Cardiac septum (tissue), 1 donor: ENCODE measurements at regions not wholly inside any gene's neighbourhood (a gene's known extent, or its start where the extent isn't known, plus 50 kb on each side); places are given as distances from the start of the nearest gene placed in this dataset.

ENCODE experiments used
- DNase-seq: peaks from one replicate; pipeline ENCODE4 v3.0.0-alpha.2; 2020; ENCODE audit warnings: low spot score
- intact Hi-C: fragments of 100-400 bp; cut with DNase I; formaldehyde crosslinking; loops from one replicate; pipeline ENCODE4 v1.14.0; 2022
- donor health status: DM: no; HTN: no; CAD: no.

DNA sequence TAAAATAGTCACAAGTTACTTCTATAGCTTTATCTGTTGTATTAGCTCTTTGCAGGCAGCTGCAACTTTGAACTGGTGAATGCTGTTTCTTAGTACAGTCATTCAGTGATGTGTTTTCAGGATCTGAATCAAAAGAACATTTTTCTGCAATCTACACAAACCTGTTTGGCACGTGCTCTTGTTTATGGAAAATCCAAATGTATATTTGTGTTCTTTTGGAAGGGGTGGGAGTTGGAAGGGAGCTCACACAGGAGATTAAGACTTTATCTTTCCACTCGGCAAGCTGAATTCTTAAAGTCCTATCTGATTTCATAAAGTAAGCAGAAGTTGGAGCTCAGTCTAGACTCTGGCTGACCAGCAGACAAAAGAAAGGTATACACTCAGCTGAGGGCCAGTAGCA lies 300.2 kb downstream of the MAP2K6 start:
- intact Hi-C loops = no loop called here
- no peak for DNase-seq

DNA sequence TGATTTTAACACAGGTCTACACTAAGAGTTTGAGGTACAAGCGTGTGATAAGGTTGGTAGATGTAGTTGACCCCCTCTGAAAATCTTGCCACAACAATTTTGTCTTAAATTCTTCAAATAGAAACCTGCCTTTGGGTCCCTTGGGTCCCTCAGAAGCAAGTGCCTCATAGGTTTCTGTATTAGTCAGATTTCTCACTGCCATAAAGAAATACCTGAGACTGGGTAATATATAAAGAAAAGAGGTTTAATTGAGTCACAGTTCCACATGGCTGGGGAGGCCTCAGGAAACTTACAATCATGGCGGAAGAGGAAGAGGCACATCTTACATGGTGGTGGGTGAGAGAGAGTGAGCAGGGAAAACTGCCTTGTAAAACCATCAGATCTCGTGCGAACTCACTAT lies 301.2 kb downstream of the MAP2K6 start:
- no peak for DNase-seq
- intact Hi-C loops = no loop called here

- DNase-seq = no peak
- intact Hi-C loops = no loop called here
These were observed 302.1 kb downstream of the MAP2K6 start for GRCh38 chr17:69716556-69716955.

- intact Hi-C loops = no loop called here
- no peak for DNase-seq
These were observed 302.7 kb downstream of the MAP2K6 start for GRCh38 chr17:69717214-69717613.

DNA sequence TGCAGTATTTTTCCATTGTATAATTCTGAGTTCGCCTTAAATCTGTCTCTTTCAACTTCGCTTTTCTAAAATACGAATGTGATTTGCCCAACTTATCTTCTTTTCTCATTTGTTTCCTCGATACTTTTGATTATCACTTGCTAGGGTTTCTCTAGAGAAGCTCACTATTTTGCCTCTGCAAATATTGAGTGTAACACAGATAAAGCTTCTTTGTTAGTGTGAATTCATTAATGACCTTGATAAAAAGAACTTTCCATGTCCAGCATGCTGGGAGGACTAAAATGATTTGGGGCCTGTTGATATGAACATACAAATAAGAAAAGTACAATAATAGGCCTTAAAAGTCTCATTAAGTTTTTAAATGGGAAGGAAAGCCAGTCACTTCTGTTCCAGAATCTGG lies 303.3 kb downstream of the MAP2K6 start:
- intact Hi-C loops = no loop called here

DNA sequence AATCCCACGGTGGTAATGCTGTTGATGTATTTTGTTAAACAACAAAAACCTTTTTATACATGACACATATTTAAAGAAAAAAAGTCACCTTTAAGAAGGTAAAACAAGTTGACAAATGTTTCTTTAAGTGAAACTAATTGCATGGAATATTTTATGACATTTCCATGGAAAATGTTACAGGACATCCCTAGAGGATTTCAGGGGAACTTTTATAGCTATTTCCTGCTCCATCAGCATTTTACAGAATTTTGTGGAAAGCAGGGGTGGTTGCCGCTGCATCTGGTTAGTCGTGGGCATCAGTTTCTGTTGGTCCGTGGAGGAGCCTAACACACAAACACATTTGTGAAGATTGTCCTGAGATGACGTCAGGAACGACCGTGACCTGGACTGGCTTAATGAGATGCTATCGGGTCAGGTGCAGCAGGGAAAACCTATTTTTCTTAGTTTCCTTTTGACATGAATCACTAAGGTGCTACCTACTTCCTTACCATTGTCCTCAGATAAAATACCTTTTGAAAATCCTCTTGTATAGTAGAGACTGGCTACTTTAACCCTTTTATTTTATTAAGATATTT lies 305.1 kb downstream of the MAP2K6 start:
- no peak for DNase-seq
- intact Hi-C loops = no loop called here

More for the DNA sequence above, 303.3 kb downstream of the MAP2K6 start:
- DNase-seq = no peak

GRCh38 chr17:69722518-69722917 lies 308.0 kb downstream of the MAP2K6 start:
- intact Hi-C loops = no loop called here
- DNase-seq = no peak

DNA sequence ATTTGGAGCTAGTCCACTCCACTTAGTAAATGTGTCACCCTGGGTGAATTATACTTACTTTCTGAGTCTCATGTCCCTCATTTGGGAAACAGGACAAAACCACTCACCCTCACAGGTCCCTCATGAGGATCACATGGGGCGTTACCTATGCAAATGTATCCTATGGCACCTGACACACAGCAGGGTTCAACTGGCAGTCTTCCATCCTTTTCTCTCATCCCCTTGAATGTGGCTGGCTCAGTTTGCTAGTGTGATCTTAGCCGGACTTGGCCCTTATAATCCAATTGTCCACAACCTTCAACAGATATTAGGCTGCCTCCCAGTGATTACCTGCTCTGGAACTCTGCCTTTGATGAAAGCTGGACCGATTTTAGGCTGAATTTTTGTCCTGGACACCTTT lies 308.8 kb downstream of the MAP2K6 start:
- intact Hi-C loops = no loop called here

DNA sequence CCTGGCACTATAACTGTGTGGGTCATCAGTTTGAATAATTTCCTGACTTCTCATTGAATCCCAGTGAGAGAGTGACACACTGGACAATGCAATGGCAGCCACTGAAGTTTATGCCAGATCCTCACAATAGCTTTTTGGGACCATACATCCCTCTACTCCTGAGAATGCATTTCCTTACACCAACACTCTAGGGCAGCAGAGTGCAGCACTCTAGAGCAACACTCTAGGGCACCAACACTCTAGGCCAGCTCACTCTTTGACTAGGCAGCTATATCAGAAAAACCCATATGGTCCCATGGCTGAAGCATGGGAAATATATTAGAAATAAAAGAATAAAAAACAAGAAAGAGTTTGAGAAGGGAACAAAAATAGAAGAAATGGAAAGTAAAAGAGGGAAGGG lies 309.2 kb downstream of the MAP2K6 start:
- DNase-seq = no peak
- intact Hi-C loops = no loop called here

More for the DNA sequence above, 308.8 kb downstream of the MAP2K6 start:
- DNase-seq = no peak

GRCh38 chr17:69724238-69724637 lies 309.7 kb downstream of the MAP2K6 start:
- intact Hi-C loops = no loop called here

DNA sequence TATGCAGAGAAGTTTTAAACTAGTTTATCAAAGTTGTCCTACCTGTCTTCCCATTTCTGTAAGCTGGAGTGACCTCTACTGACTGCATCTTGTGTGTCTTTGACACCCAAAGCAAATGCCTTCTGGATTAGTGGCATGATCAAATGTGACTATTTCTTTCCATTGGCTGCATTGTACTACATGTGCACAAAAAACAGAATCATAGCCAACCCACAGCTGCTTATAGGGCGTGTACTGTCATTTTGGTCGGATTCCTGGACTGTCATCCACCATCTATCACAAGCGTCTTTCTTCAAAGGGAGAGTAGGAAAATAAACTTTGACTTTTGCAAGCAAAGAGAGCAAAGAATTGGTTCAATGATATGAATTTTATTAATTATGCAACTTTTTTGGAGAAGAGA lies 310.6 kb downstream of the MAP2K6 start:
- intact Hi-C loops = no loop called here
- DNase-seq = no peak

More at GRCh38 chr17:69724238-69724637, 309.7 kb downstream of the MAP2K6 start:
- no peak for DNase-seq

DNA sequence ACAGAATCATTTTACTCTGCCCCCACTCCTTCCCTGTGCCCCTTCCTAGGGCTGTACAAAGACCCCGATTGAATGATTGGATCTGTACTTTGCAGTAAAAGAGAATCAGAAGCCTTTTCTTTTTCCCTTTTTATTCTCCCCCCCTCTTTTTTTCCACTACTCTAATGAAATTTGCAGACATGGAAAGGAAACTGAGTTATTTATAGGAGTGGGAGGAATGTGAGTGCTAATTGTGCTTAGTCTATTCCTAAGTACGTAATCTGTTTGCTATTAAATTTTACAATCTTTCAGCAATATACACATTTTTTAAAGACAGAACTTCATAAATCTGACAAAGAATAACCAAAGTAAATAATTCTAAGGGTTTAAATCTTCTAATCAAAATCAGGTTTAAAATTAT lies 314.3 kb downstream of the MAP2K6 start:
- intact Hi-C loops = no loop called here
- DNase-seq = no peak

DNA sequence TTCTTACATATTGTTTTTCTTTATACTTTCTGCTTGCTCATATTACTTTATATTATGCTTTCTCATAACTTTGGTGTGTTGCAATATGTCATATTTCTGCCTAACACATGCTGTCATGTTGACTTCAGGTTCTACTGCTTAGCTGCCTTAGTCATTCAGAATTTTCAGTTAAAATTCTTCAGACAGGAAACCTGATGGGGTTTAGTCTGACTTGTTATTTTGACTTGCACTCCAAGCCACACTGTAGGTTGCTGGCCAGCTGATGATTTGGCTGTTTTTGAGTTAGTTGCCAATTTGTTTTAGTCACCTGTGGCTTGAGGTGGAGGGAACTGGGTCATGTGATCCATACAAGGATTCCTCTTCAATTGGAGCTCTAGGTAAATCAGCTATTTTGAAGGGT lies 315.4 kb downstream of the MAP2K6 start:
- intact Hi-C loops = no loop called here
- DNase-seq = no peak

GRCh38 chr17:69732272-69732918 lies 317.9 kb downstream of the MAP2K6 start:
- intact Hi-C loops = no loop called here
- no peak for DNase-seq

- intact Hi-C loops = no loop called here
- DNase-seq = no peak
These were observed 318.9 kb downstream of the MAP2K6 start for GRCh38 chr17:69733171-69734012.

DNA sequence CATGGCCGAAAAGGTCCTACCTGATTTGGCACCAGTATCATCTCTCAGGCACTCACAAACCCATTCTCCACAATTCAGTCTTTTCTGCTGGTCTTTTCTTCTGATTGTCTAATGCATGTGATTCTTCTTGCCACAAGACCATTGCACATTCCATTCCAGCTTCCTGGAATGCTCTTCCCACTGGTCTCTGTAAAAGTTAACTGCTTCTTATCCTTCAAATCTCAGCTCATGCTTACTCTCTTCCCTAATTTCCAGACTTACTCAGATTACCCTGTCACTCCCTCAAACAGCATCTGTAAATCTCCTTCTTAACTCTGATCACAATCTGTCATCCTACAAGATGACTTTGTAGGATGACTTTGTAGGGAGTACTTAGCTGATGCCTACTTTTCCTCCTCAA lies 320.2 kb downstream of the MAP2K6 start:
- DNase-seq = no peak
- intact Hi-C loops = no loop called here

DNA sequence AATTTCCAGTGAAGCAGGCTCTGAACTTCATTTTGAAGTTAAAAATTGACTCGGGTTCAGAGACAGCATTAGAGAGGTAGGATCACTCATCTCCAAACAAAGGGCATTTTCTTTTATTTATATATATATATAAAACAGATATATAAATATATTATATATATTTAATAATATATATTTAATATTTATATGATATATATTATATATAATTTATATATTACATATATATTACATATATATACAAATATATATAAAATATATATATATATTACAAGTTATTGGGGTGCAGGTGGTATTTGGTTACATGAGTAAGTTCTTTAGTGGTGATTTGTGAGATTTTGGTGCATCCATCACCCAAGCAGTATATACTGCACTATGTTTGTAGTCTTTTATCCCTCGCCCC lies 320.8 kb downstream of the MAP2K6 start:
- DNase-seq = no peak
- intact Hi-C loops = no loop called here

- DNase-seq = no peak
- intact Hi-C loops = no loop called here
These were observed 328.6 kb downstream of the MAP2K6 start for GRCh38 chr17:69743091-69743490.

DNA sequence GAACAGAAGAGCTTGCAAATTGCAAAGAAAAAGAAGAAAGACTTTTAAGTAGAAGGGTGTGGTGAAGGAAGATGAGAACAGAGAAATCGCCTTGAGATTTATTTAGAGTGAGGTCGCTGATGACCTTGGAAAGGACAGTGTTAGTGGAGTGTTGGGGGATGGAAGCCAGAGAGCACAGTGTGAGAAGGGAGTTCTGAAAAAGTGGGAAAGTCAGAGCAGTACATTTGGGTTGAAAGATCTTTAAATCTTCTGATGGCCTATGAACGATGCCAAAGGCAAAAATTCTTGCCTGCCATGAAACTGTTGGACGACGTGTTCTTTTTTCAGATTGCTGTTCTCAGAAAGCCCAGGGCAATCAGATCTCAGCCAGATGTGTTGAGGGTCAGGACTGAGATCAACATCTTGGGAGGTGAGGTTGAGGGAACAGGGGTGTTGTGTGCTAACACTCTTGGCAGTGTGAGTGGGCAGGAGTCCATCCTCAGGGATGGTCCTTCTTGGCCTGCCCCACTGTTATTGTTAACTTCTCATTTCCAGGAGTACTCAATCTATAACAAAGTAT lies 330.1 kb downstream of the MAP2K6 start:
- DNase-seq = no peak
- intact Hi-C loops = no loop called here

DNA sequence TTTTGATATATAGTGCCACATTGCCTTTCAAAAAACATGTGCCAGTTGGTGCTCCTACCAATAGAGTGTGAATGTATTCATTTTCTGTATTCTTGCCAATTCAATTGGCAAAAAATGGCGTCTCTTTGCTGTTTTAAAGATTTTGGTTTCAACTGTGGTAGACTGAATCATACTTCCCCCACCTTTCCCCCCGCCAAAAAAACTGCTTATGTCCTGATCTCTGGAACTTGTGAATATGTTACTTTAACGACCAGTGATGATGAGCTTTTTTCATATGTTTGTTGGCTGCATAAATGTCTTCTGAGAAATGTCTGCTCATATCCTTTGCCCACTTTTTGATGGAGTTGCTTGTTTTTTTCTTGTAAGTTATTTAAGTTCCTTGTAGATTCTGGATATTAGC lies 325.1 kb upstream of the KCNJ16 start:
- DNase-seq = no peak
- intact Hi-C loops = no loop called here
